ENCODE measurements at regions not wholly inside any gene's neighbourhood (a gene's known extent, or its start where the extent isn't known, plus 50 kb on each side); places are given as distances from the start of the nearest gene placed in this dataset.

GRCh38 chr6:126873791-126874190 is 244.7 kb upstream of the RSPO3 start:
- Histone ChIP-seq H3K36me3 (no peaks in the 10 kb centered on the region), H3K4me1 (ENCODE audit: insufficient read depth) (no peaks in the 10 kb centered on the region), H3K9me3 (no peaks in the 10 kb centered on the region), H3K4me3 (no peak overlapping the region), H3K27me3 (no peaks in the 10 kb centered on the region), H3K27ac (no peak overlapping the region)
- 57 to 88% (median 74%) methylated on average over 1 of the region's 1 CpG for WGBS, 3 donors
- no peak for TF ChIP-seq POLR2A (IDR thresholded peaks at IDR 0.05)
- TF ChIP-seq CTCF (IDR thresholded peaks at IDR 0.05): no peak
- TF ChIP-seq EP300 (IDR thresholded peaks at IDR 0.05): no peak
- intact Hi-C loops (cut with DNase I): no loop called here
- DNase-seq: no peak

- no peaks in the 10 kb centered on the region for H3K9me3 ChIP-seq
- intact Hi-C loops (cut with DNase I): no loop called here
- 68 to 76% (median 74%) methylated on average over 1 of the region's 1 CpG for WGBS, 3 donors
- DNase-seq: no peak
- H3K4me1 ChIP-seq (ENCODE audit: insufficient read depth): no peaks in the 10 kb centered on the region
- no peaks in the 10 kb centered on the region for H3K36me3 ChIP-seq
- H3K4me3 ChIP-seq: no peak overlapping the region
- no peaks in the 10 kb centered on the region for H3K27me3 ChIP-seq
- H3K27ac ChIP-seq: no peak overlapping the region
- TF ChIP-seq EP300 (IDR thresholded peaks at IDR 0.05) (no peak), CTCF (IDR thresholded peaks at IDR 0.05) (no peak), POLR2A (IDR thresholded peaks at IDR 0.05) (no peak)
Measured at GRCh38 chr6:126876446-126876845, 242.0 kb upstream of the RSPO3 start.

GRCh38 chr6:126880964-126881363 is 237.5 kb upstream of the RSPO3 start:
- TF ChIP-seq POLR2A (IDR thresholded peaks at IDR 0.05) (no peak), CTCF (IDR thresholded peaks at IDR 0.05) (no peak), EP300 (IDR thresholded peaks at IDR 0.05) (no peak)
- no peak overlapping the region for H3K4me3 ChIP-seq
- intact Hi-C loops (cut with DNase I): no loop called here
- H3K4me1 ChIP-seq (ENCODE audit: insufficient read depth): no peaks in the 10 kb centered on the region
- H3K27ac ChIP-seq: no peak overlapping the region
- no peak for DNase-seq
- H3K27me3 ChIP-seq: no peaks in the 10 kb centered on the region
- H3K9me3 ChIP-seq: no peaks in the 10 kb centered on the region
- no peaks in the 10 kb centered on the region for H3K36me3 ChIP-seq
- WGBS, 3 donors: 64 to 83% (median 81%) methylated on average over 3 of the region's 3 CpGs

- intact Hi-C loops (cut with DNase I): no loop called here
- no peaks in the 10 kb centered on the region for H3K4me1 ChIP-seq (ENCODE audit: insufficient read depth)
- no peak for DNase-seq
- H3K36me3 ChIP-seq: no peaks in the 10 kb centered on the region
- H3K4me3 ChIP-seq: no peak overlapping the region
- no peaks in the 10 kb centered on the region for H3K27me3 ChIP-seq
- no peaks in the 10 kb centered on the region for H3K9me3 ChIP-seq
- TF ChIP-seq EP300 (IDR thresholded peaks at IDR 0.05) (no peak), CTCF (IDR thresholded peaks at IDR 0.05) (no peak), POLR2A (IDR thresholded peaks at IDR 0.05) (no peak)
- 92 to 100% (median 100%) methylated on average over 1 of the region's 1 CpG for WGBS, 3 donors
- no peak overlapping the region for H3K27ac ChIP-seq
Measured at GRCh38 chr6:126886106-126886505, 232.4 kb upstream of the RSPO3 start.
